GM18858 (cell line): ENCODE measurements at regions not wholly inside any gene's neighbourhood (a gene's known extent, or its start where the extent isn't known, plus 50 kb on each side); places are given as distances from the start of the nearest gene placed in this dataset.
"Not testable (repeated sequence)": the region's sequence is repeated elsewhere in the genome, so short reads cannot be mapped to it uniquely, and the experiment has no call there.

Source experiments
- ATAC-seq: cut with Tn5 transposase; IDR thresholded peaks from one replicate; pipeline ENCODE4 v1.9.1; 2021; ENCODE audit not compliant: unreplicated experiment

GRCh38 chr4:169898095-169898494 lies 128.1 kb downstream of the MFAP3L start:
- no peak for ATAC-seq

- ATAC-seq: not testable (repeated sequence)
These were observed 131.4 kb downstream of the MFAP3L start for GRCh38 chr4:169894767-169895166.

- no peak for ATAC-seq
These were observed 128.1 kb upstream of the HPF1 start for GRCh38 chr4:169885893-169886292.

- no peak for ATAC-seq
These were observed 124.0 kb upstream of the HPF1 start for GRCh38 chr4:169881769-169882168.

GRCh38 chr4:169870507-169870906 lies 112.8 kb upstream of the HPF1 start:
- no peak for ATAC-seq

GRCh38 chr4:169869490-169869889 lies 111.7 kb upstream of the HPF1 start:
- no peak for ATAC-seq

GRCh38 chr4:169861593-169861992 lies 103.8 kb upstream of the HPF1 start:
- no peak for ATAC-seq

- no peak for ATAC-seq
These were observed 101.8 kb upstream of the HPF1 start for GRCh38 chr4:169859366-169860216.

GRCh38 chr4:169854090-169854489 lies 96.3 kb upstream of the HPF1 start:
- ATAC-seq: no peak

- no peak for ATAC-seq
These were observed 94.7 kb upstream of the HPF1 start for GRCh38 chr4:169852481-169852880.

- ATAC-seq: no peak
These were observed 94.0 kb upstream of the HPF1 start for GRCh38 chr4:169851750-169852149.

- ATAC-seq: no peak
These were observed 91.7 kb upstream of the HPF1 start for GRCh38 chr4:169849456-169849855.

GRCh38 chr4:169848018-169848417 lies 90.3 kb upstream of the HPF1 start:
- ATAC-seq: no peak

GRCh38 chr4:169847171-169847570 lies 89.4 kb upstream of the HPF1 start:
- ATAC-seq: no peak

GRCh38 chr4:169846396-169846795 lies 88.7 kb upstream of the HPF1 start:
- ATAC-seq: no peak

GRCh38 chr4:169841776-169842175 lies 84.0 kb upstream of the HPF1 start:
- no peak for ATAC-seq

- ATAC-seq: no peak
These were observed 82.8 kb upstream of the HPF1 start for GRCh38 chr4:169840554-169840953.

GRCh38 chr4:169828329-169828728 lies 70.6 kb upstream of the HPF1 start:
- not testable (repeated sequence) for ATAC-seq

- ATAC-seq: no peak
These were observed 69.0 kb upstream of the HPF1 start for GRCh38 chr4:169826634-169827187.

GRCh38 chr4:169823685-169824084 lies 65.9 kb upstream of the HPF1 start:
- ATAC-seq: no peak

GRCh38 chr4:169821402-169821801 lies 63.7 kb upstream of the HPF1 start:
- ATAC-seq: no peak

GRCh38 chr4:169818063-169818679 lies 60.4 kb upstream of the HPF1 start:
- no peak for ATAC-seq
